NCI-H69 (cell line): ENCODE measurements at regions not wholly inside any gene's neighbourhood (a gene's known extent, or its start where the extent isn't known, plus 50 kb on each side); places are given as distances from the start of the nearest gene placed in this dataset.

Source experiments
- DNase-seq: peaks from one replicate; lab custom pipeline; 2025; lab: John Stamatoyannopoulos, UW

DNA sequence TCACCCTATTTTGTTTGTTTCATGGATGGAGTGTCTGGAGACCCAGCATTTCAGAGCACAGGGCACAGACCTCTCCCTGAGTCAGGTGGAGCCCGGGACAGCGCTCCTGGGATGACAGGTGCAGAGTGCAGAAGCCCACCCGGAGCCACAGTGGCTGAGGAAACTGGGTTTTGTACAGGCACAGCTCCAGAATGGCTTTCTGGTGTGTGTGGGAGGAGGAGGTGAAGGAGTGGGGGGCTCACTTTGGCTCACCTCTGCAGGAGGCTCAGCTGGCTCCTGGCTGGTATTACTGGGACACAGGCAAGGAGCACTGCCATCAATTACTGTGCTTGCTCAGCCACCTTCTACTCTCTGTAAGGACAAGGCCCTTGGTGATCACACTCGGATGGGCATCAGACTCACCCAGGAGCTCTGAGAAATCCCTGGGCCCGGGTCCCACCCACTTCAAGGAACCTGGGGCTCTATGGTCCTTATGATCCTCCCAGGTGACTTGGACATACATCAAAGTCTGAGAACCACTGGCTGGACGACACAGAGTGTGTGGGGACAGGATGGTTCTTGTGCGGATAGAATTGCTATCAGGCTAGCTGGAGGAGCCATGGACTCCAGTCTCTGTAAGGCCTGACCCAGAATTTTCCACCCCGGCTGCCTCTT is 221.1 kb upstream of the ZNF32 start:
- no peak for DNase-seq

- no peak for DNase-seq
These were observed 220.3 kb upstream of the ZNF32 start for GRCh38 chr10:43868952-43869351.

DNA sequence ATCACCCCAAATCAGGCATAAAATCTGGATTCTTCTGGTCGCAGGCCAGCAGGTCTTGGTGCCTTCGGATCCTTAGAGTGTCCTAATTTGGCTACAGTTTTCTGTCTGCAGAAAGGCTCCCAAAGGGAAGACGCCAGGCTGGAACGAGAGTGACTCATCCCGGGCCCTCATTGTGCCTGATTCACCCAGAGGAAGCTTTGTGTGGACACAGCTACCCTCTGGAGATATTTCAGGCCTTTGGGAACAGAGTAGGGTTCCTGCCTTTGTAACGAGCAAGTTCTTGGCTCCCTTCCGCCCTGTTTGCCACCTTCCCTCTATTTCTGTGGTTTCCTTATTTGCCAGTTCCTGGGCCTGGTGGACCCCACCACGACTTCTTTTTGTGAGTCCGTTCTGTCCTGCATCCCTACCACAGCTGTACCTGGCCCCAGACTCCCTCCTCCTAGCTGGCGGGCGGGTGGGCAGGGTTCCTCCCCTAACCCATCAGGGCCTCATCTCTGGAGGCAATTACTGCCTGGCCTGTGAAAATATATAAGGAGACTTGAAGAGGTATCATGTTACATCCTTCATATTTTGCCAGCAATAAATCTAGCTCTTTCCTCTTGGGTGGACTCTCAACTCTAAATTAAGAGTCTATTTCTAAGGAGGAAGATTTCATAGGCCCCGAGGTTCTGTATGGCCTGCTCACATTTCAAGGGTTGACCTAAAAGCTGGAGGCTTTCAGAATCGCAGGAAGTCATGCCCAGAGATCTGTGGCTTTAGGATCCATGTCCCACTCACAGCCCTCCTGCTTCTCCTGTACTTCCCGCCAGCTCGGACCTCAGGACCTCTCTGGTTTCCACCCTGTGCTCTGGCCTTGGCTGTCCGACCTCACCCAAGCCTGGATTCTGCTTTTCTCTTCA is 219.2 kb upstream of the ZNF32 start:
- no peak for DNase-seq

DNA sequence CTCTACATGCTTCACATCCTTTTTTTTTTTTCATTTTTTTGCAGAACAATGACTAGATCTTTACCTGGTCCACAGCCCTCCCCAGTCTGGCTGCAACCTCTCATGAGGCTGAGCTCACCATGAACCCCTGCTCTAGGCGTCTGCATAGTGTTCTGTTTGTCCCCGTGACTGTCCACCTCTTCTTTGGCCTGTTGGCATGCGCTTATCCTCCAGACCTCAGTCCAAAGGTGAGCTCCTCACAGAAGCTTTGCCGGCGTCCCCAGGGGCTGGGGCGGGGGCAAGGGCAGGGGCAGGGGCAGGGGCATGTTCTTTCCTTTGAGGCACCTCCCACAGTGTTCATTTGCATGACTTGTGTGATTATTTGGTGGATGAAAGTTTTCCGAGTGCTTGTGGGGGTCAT is 218.4 kb upstream of the ZNF32 start:
- DNase-seq = no peak

DNA sequence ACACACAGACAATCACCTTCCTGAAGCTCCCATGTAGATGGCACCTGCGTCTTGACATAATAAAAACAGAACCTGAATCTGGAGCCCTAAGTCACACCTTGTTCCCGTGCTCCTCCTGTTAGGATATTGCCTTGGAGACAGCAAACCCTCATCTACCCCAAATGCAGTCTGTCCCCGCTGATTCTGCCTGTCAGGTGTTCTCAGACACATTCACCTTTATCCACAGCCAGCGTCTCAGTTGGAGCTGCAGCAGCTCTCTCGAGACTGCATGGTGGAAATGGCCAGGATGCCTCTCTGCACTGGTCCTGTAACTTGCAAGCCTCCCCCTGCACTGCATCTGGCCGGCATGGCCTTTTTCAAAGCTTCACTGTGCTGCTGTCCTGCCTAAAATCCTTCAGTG is 218.0 kb upstream of the ZNF32 start:
- no peak for DNase-seq

GRCh38 chr10:43865265-43866135 is 216.8 kb upstream of the ZNF32 start:
- DNase-seq = no peak

GRCh38 chr10:43864656-43865055 is 216.0 kb upstream of the ZNF32 start:
- no peak for DNase-seq

- DNase-seq = no peak
These were observed 215.3 kb upstream of the ZNF32 start for GRCh38 chr10:43863859-43864591.

GRCh38 chr10:43863270-43863669 is 214.6 kb upstream of the ZNF32 start:
- DNase-seq = no peak

- no peak for DNase-seq
These were observed 214.1 kb upstream of the ZNF32 start for GRCh38 chr10:43862756-43863155.

DNA sequence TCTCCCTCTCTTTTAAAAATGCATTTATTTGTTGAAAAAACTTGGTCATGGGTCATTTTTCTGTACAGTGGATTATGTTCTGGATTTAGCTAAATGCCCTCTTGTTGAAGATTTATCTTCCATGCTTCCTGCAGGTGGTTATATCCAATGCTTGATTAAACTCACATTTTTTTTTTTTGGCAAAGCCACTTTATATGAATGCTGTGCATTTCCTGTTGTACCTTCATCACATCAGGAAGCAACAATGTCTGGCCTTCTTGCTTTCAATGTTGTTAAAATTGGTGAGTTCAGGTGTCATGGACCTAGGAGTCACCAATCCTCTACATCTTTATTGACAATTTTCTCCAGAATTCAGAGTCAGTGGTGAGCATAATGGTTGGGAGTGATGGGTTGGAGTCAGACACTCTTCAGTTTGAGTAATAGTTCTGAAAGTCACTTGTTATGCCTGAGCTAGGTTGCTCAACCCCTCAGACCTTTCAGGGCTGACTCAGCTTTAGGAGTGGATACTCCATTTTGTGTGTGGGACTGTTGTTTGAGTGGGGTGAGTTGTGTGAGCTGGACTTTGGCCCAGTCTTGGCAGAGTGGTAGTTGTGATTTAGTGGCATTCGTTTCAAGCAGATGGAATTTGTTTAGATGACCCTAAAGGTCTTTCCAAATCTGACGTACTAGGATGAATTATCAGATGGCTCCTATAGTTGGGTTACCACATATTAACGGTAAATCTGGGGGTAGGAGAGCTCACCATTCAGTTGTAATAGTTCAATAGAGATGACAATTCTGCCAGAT is 213.5 kb upstream of the ZNF32 start:
- no peak for DNase-seq

DNA sequence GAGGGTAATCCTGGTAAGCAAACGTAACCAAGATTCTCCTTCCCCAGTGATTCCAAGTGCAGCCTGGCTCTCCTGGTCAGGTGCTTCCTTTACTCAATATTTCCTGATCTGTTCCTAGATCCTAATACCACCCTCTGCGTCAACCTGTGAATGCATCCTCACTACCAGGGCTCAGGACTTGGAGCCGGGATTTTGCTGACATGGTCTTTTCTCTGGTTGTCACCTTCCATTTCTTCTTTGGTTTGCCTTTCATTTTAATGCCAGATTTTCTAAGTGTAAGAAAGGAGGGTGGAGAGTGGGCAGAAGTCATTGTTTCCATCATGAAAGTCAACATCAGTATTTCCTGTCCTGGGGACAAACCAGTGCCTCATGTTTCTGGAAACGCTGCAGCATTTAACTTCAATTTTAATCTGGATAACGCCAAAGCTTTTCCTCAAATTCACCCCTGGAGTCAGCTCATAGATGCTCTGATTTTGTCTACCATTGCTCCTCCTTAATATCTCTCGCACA is 210.4 kb upstream of the ZNF32 start:
- no peak for DNase-seq

- no peak for DNase-seq
These were observed 209.2 kb upstream of the ZNF32 start for GRCh38 chr10:43857931-43858315.

DNA sequence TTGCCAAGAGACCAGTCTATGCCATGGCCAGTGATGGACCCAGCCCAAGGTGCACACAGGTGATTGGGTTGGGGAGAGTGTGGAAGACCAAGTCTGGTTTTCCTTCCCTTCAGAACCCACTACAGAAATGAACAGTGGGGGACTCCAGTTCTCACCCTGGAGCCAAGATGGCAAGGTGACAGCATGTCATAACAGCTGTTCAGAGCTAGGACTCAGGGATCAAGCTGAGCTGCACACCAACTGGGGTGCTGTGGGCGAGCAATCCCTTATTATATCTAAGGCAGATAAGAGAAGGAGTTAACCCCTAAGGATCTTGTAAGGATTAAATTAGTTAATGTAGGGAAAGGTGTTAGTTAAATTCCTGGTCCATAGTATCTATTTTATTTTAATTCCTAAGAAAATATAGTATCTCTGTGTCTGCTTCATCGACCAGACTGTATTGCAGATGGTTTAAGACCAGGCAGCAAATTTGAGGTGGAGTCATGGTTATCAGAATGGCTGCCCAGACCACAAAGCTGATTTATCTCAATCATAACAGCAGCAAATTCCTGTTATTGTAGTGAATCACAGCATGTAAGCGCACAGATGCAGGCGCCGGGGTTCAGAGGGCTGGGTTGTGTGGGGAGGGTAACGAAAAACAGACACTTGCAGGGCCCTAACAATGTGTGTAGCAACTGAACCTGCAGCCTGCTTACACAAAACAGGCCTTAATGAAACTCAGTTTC is 208.7 kb upstream of the ZNF32 start:
- no peak for DNase-seq

- no peak for DNase-seq
These were observed 207.6 kb upstream of the ZNF32 start for GRCh38 chr10:43856299-43856698.

DNA sequence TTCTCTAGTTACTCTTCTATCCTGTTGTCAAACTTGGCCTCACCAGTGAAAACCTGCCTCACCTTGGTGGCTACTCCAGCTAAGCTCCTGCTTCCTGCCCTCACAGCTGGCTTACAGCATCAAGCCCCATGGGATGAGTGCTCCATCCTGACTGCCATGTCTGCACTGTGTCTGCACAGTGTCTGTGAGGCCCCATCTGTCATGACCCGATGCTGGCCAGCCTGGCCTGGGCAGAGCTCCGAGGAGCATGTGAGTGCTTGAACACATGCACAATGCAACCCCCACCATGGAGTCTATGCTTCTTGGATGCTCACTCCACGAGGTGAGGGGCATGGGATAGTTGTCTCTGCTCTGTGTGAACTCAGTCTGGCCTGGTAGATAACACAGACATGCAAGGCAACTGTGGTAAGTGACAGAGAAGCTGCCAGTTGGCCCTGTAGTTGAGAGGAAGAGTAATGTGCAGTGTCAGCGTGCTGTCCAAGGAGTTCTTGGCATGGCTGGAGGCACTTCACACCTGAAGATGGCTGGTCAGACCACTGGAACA is 207.1 kb upstream of the ZNF32 start:
- no peak for DNase-seq

- no peak for DNase-seq
These were observed 205.3 kb upstream of the ZNF32 start for GRCh38 chr10:43854007-43854406.

DNA sequence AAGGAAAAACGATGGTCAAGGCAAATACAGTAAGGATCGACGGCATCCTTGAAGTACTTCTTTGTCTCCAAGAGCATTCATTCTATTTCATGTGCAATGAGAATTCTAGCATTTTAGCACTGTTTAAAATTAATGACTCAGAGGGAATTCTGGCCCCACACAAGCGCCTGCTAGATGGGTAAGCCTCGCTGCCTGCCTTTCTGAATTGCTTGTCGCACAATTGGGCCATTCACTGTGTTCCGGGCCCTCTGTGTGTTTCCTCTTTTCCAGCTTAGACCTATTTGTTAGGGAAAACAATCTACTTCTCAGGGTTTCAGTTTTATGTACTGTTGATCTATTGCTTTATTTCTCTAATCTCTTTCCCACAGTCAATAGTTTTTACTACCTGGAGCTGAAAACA is 204.7 kb upstream of the ZNF32 start:
- no peak for DNase-seq

GRCh38 chr10:43852644-43853214 is 204.0 kb upstream of the ZNF32 start:
- DNase-seq = no peak

DNA sequence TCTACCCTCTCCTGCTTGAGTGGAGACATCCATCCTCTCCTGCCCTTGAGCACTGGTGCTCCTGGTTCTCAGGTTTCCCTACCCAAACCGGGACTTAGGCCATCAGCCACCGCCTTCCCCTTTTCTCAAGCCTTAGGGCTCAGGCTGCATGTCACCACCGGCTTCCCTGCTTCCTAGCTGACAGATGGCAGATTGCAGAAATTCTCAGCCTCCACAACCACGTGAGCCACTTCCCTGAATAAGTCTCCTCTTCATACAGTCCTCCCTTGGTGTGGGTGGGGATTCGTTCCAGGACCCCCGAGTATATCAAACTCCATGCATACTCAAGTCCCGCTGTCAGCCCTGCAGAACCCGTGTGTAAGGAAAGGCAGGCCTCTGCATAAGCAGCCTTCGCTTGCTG is 203.5 kb upstream of the ZNF32 start:
- DNase-seq = no peak
